ENCODE measurements at regions not wholly inside any gene's neighbourhood (a gene's known extent, or its start where the extent isn't known, plus 50 kb on each side); places are given as distances from the start of the nearest gene placed in this dataset.

- intact Hi-C loops (cut with DNase I, micrococcal nuclease) = no loop called here
- POLR2A ChIA-PET = no interaction called here
- no peaks in the 10 kb centered on the region for H3K4me1 Mint-ChIP-seq
Observed at GRCh38 chr10:96772196-96772595, 51.9 kb upstream of the PIK3AP1 start.

GRCh38 chr10:96770987-96771386, 50.7 kb upstream of the PIK3AP1 start:
- no peaks in the 10 kb centered on the region for H3K36me3 Mint-ChIP-seq (ENCODE audit: low read depth)
- ChIA-PET POLR2A (no interaction called here), CTCF (no interaction called here)
- H3K9me3 Mint-ChIP-seq (ENCODE audit: low read depth) = peaks cover 6% of the 10 kb centered on the region
- DNase-seq (no peak), ATAC-seq (no peak)
- H3K4me1 Mint-ChIP-seq = no peaks in the 10 kb centered on the region
- intact Hi-C loops (cut with DNase I, micrococcal nuclease) = no loop called here
- no peak overlapping the region for H3K27ac Mint-ChIP-seq
- H3K27me3 Mint-ChIP-seq = no peaks in the 10 kb centered on the region
- no peak overlapping the region for H3K4me3 Mint-ChIP-seq

More at GRCh38 chr10:96772196-96772595, 51.9 kb upstream of the PIK3AP1 start:
- Mint-ChIP-seq H3K9me3 (ENCODE audit: low read depth) (peaks cover 6% of the 10 kb centered on the region), H3K27ac (no peak overlapping the region), H3K36me3 (ENCODE audit: low read depth) (no peaks in the 10 kb centered on the region), H3K27me3 (no peaks in the 10 kb centered on the region), H3K4me3 (no peak overlapping the region)
- DNase-seq = no peak
- CTCF ChIA-PET = interaction anchor here (0.7 kb wide), 1 partner anchor 129 kb away, joined by 3 read pairs; no protein-coding TSS in a partner anchor
- peak; percentile 49 for ATAC-seq

Measured in activated CD4-positive, alpha-beta T cell treated with anti-CD3 and anti-CD28 coated beads for 36 hours (primary cell).